EH (cell line): ENCODE measurements at regions not wholly inside any gene's neighbourhood (a gene's known extent, or its start where the extent isn't known, plus 50 kb on each side); places are given as distances from the start of the nearest gene placed in this dataset.

Experiments used
- DNase-seq: peaks from one replicate; pipeline ENCODE4 v3.0.0-alpha.2; 2015; ENCODE audit warnings: low read depth

- no peak for DNase-seq
Measured at GRCh38 chr15:96390986-96391385, 60.5 kb downstream of the NR2F2 start.

DNA sequence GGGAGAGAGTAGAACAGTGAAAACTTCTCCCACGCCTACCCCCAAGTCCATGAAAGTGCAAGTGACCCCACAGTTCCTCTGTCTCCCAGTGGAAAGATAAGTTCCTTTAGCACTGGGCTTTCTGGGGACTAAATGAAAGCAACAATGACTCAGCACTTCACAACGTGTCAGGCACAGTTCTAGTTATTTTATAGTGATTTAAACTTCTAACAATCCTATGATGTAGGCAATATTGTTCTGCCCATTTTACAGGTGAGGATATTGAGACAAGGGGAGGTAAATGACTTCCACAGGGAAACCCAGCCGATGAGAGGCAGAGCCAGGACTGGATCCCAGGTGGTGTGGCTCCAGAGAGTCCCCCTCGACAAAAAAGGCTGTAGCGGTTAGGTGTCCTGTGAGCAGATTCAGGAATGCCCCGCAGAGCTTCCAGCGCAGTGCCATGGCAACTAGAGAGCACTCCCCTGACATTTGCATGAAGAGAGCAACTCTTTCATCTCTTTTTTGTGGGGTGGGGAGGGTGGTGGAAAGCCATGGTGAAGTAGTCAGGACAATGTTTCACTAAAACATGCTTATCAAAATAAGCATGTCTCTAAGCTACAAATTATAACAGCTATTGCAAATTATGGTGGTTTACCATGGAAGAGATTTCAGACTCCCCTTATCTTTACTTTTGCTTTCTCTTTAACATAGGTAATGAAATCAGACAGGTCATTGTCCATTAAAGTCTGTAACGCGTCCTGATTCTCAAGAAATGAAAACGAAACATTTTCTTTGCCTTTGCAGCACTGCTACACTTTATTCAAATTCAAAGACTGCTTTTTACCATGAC lies 62.1 kb downstream of the NR2F2 start:
- peak; percentile 27 for DNase-seq

DNA sequence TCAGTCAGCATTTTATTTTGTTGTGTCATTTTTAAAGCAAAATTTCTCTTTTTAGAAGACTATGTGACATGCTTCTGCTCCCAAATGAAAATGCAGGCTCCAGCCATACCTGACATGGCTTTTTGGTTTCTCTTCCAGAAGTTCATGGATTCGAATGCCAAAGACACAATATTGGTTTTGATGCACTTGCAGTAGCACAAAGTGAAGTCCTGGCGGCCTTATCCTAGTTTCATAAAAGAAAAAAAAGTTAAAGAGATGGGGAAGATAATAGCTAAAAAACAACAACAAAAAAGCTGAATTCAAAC lies 62.7 kb downstream of the NR2F2 start:
- DNase-seq: no peak

GRCh38 chr15:96395687-96396086 lies 65.2 kb downstream of the NR2F2 start:
- DNase-seq: no peak

DNA sequence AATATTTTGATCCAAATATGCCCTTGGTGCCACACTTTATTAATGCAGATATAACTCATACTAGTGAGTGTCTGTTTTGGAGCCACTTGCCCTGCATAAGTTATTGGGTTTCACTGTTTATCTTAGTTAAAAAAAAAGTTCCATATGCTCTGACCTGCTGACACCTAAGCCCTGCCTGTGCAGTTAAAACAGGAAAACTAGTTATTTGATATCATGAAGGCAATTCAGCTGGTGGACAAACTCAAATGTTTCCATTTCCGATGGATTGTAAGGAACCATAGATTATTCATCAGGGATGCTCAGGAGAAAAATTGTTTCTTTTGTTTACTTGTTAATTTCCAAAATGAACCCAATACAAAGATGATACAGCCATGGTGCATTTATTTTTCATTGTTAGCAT lies 68.3 kb downstream of the NR2F2 start:
- DNase-seq: no peak

DNA sequence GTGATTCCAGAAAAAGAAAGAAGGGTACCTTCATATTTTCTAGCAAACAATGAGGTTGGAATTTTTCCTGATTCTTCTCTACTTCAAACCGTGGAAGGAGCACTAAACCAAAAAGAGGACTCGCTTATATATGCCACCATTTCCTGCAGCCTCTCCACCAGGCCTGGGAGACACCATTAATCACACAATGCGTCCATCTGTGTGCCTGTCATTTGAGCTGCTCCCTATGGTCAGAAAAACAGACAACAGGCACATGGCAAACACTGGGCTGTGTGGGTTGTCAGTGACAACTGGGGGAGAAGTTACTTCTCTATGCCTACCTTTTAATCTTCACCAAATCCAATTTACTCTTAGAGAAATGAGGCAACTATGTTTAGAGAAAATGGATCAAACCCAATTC lies 71.9 kb downstream of the NR2F2 start:
- DNase-seq: no peak

DNA sequence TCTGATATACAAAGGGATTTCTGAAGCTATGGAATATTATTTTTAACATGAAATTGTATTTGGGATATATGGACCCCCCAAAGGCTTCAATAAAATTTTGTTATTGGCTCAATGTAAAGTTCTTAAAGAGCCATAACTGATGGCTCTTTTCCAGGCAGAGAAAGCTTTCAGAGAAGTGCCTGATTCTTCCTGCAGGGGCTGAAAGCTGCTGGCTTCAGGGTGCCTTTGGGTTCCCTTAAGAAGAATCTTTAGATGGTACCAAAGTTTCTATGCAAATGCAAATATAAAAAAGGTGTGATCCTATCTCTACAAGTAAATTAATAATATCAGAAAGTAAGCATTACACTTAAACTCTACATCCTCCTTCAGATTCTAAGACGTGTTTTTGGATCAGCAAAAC lies 72.6 kb downstream of the NR2F2 start:
- DNase-seq: no peak

GRCh38 chr15:96403932-96404331 lies 73.4 kb downstream of the NR2F2 start:
- DNase-seq: no peak

DNA sequence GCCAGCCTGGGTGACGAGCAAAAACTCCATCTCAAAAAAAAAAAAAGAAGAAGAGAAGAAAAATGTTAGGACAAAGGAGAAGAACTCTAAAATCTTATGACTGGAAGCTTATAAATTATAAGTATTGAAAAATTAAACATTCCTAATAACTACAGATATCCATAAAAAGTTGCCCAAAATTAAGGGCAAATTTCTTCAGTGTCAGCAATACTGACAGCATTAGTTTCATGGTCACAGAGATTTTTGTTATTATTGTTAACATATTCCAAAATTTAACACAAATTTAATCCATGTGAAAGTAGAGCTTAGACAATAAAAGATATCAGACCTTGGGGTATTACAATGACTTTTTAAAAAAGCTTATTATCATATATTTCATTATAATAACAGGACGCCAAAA lies 74.1 kb downstream of the NR2F2 start:
- DNase-seq: no peak

GRCh38 chr15:96406291-96406690 lies 75.8 kb downstream of the NR2F2 start:
- DNase-seq: no peak

DNA sequence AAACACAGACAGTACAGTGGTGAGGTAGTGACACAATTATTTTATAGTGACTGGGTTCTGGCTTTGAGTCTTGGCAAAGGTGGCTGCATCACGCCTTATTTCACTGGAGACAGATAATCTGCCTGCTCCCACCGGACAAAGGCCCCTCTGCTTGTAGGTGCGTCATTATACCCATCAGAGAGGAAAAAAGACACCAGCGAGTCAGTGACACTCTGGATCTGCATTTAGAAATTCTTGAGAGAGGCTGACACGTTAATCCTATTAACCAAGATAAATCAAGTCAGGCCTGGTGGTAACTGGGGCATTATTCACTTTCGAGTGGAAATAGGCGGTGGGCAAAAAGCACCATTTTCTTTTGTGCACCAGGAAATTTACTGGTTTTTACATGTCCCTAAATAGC lies 76.2 kb downstream of the NR2F2 start:
- no peak for DNase-seq

DNA sequence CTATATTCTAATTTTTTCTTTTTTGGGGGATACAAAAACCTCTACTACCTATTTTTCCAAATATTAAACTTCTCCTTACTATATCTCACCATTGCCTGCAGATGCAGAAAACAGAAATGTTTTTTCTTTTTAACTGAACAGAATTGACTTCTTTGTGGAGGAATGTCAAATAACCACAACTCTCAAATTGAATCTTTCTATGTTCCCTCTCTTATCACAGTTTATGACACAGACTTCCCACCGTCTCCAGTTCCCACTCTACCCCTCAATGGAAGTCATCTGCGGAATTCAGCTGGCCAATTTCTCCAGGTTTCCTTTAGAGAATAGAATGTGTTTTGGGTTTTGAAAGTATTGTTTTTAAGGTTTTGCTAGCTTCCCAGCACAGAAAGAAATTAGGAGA lies 77.0 kb downstream of the NR2F2 start:
- DNase-seq: no peak

GRCh38 chr15:96408591-96409183 lies 78.2 kb downstream of the NR2F2 start:
- DNase-seq: no peak

GRCh38 chr15:96409215-96410138 lies 79.0 kb downstream of the NR2F2 start:
- DNase-seq: peak; percentile 16

DNA sequence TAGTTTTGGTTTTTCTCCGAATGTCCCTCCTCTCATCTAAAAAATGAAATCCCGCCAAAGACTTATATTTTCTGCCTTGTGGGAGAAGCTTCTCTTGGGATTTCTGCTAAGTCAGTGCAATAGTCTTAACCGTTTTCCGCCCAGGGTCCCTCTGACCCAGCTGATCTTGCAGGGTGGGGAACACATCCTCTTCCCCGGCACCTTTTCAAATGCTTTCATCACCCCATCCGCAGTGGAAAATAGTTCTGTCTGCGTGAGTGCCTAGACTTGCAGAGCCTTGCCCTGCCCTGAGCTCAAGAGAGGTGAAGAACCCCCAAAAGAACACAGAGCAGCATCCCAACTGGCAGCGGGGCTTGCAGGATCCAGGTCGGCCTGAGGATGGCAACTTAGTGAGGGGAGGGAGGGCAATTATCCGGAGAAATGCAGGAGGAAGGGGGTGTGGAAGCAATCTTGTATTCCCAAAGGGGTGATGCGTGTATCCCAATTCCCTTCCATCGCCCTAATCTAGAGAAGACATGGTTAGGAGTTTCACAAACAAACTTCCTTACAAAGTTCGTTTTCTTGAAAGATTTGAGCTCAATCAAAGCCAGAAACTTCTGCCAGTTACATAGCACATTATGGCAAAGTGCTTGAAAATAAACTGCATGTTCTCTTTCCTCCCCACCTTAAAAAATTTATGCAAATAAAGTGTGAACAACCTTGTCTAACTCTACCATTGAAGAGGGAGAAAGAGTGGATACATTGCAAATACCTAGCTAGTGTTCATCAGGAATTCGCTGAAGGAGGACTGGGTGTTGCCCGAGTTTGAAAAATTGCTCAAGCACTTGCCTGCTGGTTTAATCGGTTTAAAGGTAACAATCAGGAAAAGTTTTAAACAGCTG lies 79.9 kb downstream of the NR2F2 start:
- DNase-seq: no peak

GRCh38 chr15:96411056-96412031 lies 80.8 kb downstream of the NR2F2 start:
- DNase-seq: no peak

DNA sequence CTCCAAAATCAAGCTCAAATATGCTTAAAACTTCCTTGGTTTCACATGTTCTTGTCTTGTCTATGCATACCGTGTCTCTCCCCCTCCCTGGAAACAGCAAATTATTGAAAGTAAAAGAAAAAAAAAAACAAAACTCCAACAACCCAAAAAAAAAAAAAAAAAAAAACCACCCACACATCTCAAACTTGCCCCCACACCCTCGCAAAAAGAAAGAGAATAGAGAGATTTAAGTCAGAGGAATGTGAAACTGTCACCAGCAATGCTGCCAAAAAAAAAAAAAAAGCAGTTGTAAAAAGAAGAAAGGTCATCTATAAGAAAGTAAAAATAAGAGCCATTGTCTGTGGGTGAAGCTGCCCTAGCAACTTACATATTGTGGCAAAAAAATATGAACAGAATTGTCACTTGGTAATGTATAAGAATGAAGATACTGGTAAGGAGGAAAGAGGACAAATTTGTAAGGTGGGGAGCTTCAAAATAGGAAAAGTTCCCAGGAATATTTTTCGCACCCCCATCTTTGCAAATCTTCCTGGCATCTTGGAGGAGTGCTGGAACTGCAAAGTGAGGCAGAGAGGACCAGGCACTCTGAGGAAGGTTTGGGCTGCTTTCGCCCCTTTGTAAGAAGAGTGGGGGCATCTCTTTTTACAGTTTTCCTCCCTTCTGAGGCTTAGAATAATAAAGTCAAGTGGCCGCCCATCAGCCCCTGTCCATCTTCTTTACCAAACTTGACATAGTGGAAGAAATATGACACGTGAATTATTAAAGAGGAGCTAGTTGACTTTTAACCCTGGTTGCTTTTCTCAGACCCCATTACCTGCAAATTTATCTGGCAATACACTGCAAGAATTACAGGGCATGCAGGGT lies 81.8 kb downstream of the NR2F2 start:
- DNase-seq: no peak

- no peak for DNase-seq
Measured at GRCh38 chr15:96412906-96413231, 82.4 kb downstream of the NR2F2 start.

DNA sequence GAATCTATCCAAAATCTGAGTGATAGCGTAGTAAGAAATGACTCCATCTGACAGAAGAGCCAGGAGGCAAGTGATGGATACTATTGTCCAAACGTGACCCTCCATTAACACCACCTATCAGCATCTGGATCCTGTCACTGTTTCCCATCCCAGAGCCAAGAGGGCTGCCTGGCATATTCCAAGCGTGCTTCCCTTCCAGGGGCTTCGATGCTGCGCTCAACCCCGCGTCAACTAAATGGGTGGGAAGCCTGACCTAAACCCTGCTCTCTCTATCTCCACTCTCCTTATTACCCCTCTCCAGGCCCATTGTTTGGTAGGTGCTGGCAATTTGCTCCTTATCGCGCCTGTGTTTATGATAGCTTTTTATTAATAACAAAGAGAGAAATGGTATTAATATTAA lies 83.2 kb downstream of the NR2F2 start:
- DNase-seq: no peak

GRCh38 chr15:96414875-96415274 lies 84.4 kb downstream of the NR2F2 start:
- DNase-seq: no peak
